Activated CD8-positive, alpha-beta memory T cell treated with anti-CD3 and anti-CD28 coated beads, Interleukin-2, amount 50 U/mL, for 4 hours (primary cell): ENCODE measurements at regions not wholly inside any gene's neighbourhood (a gene's known extent, or its start where the extent isn't known, plus 50 kb on each side); places are given as distances from the start of the nearest gene placed in this dataset.

ENCODE experiments used
- DNase-seq: peaks from one replicate; pipeline ENCODE4 v3.0.0-alpha.2; 2020

GRCh38 chr2:120596990-120597594 lies 138.6 kb upstream of the GLI2 start:
- DNase-seq: no peak

- DNase-seq: no peak
Measured at GRCh38 chr2:120597595-120598193, 138.0 kb upstream of the GLI2 start.

GRCh38 chr2:120598416-120598815 lies 137.3 kb upstream of the GLI2 start:
- DNase-seq: no peak

- no peak for DNase-seq
Measured at GRCh38 chr2:120599072-120599471, 136.6 kb upstream of the GLI2 start.

GRCh38 chr2:120599656-120600055 lies 136.0 kb upstream of the GLI2 start:
- DNase-seq: no peak

GRCh38 chr2:120600335-120600734 lies 135.3 kb upstream of the GLI2 start:
- no peak for DNase-seq

GRCh38 chr2:120600786-120601185 lies 134.9 kb upstream of the GLI2 start:
- no peak for DNase-seq

GRCh38 chr2:120601566-120601965 lies 134.1 kb upstream of the GLI2 start:
- no peak for DNase-seq

GRCh38 chr2:120602251-120602650 lies 133.4 kb upstream of the GLI2 start:
- no peak for DNase-seq

GRCh38 chr2:120604767-120605166 lies 130.9 kb upstream of the GLI2 start:
- DNase-seq: no peak

- DNase-seq: no peak
Measured at GRCh38 chr2:120605231-120605935, 130.3 kb upstream of the GLI2 start.

- DNase-seq: no peak
Measured at GRCh38 chr2:120606280-120606679, 129.4 kb upstream of the GLI2 start.

GRCh38 chr2:120606931-120607330 lies 128.7 kb upstream of the GLI2 start:
- no peak for DNase-seq

GRCh38 chr2:120607506-120607905 lies 128.2 kb upstream of the GLI2 start:
- DNase-seq: no peak

- DNase-seq: no peak
Measured at GRCh38 chr2:120607996-120608395, 127.7 kb upstream of the GLI2 start.

GRCh38 chr2:120609826-120610395 lies 125.8 kb upstream of the GLI2 start:
- no peak for DNase-seq

GRCh38 chr2:120611016-120611415 lies 124.7 kb upstream of the GLI2 start:
- no peak for DNase-seq

- no peak for DNase-seq
Measured at GRCh38 chr2:120611961-120612360, 123.7 kb upstream of the GLI2 start.

GRCh38 chr2:120612471-120612870 lies 123.2 kb upstream of the GLI2 start:
- no peak for DNase-seq

GRCh38 chr2:120612931-120613330 lies 122.7 kb upstream of the GLI2 start:
- no peak for DNase-seq

GRCh38 chr2:120613742-120614571 lies 121.7 kb upstream of the GLI2 start:
- DNase-seq: no peak

GRCh38 chr2:120614901-120615300 lies 120.8 kb upstream of the GLI2 start:
- DNase-seq: no peak

- DNase-seq: no peak
Measured at GRCh38 chr2:120616261-120616660, 119.4 kb upstream of the GLI2 start.
